GM18517 (cell line): ENCODE measurements at regions not wholly inside any gene's neighbourhood (a gene's known extent, or its start where the extent isn't known, plus 50 kb on each side); places are given as distances from the start of the nearest gene placed in this dataset.
"Not testable (repeated sequence)": the region's sequence is repeated elsewhere in the genome, so short reads cannot be mapped to it uniquely, and the experiment has no call there.

ENCODE experiments used
- ATAC-seq: cut with Tn5 transposase; IDR thresholded peaks from one replicate; pipeline ENCODE4 v1.9.1; 2021; ENCODE audit warnings: mild to moderate bottlenecking, moderate library complexity; ENCODE audit not compliant: unreplicated experiment

- no peak for ATAC-seq
Observed at GRCh38 chr11:97620007-97620406, 1230.2 kb downstream of the JRKL start.

DNA sequence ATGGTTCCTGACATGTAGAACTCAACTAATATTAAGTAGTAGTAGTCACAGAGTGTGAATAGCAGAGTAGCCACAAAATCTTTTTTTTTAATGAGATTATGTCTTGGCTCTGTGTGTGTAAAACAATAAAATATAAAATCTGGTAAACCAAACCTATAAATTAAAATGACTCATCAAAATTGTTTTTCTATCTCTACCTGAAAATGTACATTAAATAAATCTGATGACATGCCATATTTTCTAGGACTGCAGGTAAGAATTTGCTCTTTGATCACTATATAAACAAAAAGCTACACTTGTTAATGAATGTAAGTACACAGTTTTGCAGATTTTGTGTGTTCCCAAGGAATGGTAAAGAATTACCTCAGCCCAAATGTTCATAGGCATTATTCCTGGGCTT is 1231.5 kb downstream of the JRKL start:
- no peak for ATAC-seq

DNA sequence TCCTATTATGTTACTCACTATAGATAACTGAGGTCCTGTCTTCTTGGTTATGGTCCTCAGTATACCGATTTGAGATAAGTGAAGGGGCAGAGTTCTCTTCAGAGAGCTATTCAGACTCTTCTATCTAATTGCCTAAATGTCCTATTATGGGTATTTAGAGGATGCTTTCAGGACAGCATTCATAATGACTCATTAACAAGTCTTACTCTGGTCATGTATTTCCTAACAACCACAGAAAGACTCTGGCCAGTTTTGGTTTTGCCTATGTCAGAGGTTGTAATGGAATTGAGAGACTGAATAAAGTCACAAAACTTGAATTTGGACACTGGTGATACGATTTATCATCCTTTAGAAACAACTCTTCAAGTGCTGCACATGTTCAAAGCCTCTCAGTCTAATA is 1233.0 kb downstream of the JRKL start:
- no peak for ATAC-seq

DNA sequence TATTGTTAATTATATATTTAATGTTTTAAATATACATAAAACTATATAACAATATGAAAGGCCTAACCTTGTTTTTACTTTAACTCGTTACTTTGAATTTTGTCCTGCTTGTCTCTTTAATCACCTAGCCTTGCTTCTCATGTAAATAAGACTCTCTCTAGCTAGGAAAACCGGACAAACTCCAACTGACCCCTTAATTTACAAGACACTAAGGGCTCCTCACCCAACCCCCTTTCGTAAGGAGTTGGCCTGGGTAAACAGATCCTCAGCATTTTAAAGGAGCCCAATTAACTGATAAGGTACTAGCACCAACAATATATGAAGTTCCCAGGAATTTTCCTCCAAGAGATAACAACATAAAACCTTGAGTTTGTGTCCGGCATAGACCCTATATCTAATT is 1246.9 kb downstream of the JRKL start:
- ATAC-seq, result not testable (repeated sequence)

GRCh38 chr11:97637701-97638100 is 1247.9 kb downstream of the JRKL start:
- no peak for ATAC-seq

DNA sequence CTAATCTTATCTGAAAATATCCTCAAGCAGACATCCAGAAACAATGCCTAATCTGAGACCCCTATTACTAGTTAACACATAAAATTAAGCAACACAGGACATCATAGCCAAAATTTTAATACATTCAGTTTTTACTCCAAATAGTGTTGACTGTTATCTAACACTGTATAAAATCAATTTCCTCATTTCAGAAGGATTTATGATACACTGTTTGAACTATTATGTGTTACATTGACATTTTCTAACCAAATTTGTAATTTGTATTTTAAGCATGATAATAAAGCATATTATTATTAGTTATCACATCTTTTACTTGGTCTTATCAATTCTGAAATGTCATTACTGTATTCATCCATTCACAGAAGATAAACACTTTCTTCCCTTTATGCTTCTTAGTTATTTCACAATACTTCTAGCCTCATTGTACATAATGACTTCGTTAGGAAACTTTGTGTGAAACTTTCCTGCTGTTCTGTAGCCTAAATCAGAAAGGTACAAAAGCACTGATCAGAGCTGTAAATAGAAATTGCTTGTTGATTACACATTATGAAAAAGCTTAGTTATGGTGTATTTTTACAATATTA is 1248.9 kb downstream of the JRKL start:
- no peak for ATAC-seq

DNA sequence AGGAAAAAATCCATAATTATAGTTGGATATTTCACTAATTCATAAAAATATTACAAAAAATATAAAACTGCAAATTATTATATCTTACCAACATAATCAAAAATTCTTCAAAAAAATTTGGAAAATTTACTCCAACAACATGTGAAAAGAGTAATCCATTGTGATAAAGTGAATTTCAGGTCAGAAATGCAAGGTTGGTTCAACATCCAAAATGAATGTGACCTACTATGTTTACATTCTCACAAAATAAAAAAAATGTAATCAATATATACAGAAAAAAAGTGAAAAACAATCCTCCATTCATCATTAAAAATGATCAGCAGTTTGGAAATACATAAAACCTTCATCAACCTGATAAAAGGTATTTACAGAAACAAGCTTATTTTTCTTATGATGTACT is 1252.2 kb downstream of the JRKL start:
- no peak for ATAC-seq

GRCh38 chr11:97645736-97646135 is 1255.9 kb downstream of the JRKL start:
- ATAC-seq, result no peak

DNA sequence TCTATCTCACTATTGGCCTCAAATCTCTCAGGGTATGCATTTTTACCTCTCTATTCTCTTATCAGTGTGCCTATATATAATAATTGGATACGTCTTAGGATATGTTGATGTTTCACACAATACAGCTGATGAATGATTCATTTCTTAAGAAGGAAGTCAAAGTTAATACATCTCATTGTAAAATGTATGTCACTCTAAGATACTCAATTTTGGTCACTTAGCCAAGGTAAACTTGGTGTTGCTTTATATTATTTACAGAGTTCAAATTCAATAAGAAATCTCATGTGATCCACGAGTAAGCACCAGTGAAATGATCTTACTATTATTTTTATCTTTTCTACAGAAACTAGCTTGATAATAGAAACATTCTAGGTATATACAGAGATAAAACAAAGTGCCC is 1266.5 kb downstream of the JRKL start:
- ATAC-seq, result no peak

- no peak for ATAC-seq
Observed at GRCh38 chr11:97657852-97658251, 1268.0 kb downstream of the JRKL start.

GRCh38 chr11:97667057-97667456 is 1277.2 kb downstream of the JRKL start:
- no peak for ATAC-seq

DNA sequence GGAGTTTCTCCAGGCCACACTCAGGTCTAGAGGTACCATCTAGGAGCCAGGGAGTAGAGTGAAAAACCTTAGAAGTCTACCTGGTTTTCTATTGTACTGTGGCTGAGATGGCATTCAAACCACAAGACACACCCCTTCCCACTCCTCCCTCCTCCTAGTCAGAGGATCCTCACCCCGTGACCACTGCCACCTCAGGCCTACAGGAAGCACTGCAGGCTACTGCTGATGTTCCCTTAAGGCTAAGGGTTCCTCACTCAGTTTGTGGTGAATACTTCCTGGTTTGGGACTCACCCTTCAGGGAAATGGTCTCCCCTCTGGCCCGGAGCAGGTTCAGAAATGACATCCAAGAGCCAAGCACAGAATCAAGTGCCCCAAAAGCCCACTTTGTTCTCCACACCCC is 1293.9 kb downstream of the JRKL start:
- no peak for ATAC-seq

DNA sequence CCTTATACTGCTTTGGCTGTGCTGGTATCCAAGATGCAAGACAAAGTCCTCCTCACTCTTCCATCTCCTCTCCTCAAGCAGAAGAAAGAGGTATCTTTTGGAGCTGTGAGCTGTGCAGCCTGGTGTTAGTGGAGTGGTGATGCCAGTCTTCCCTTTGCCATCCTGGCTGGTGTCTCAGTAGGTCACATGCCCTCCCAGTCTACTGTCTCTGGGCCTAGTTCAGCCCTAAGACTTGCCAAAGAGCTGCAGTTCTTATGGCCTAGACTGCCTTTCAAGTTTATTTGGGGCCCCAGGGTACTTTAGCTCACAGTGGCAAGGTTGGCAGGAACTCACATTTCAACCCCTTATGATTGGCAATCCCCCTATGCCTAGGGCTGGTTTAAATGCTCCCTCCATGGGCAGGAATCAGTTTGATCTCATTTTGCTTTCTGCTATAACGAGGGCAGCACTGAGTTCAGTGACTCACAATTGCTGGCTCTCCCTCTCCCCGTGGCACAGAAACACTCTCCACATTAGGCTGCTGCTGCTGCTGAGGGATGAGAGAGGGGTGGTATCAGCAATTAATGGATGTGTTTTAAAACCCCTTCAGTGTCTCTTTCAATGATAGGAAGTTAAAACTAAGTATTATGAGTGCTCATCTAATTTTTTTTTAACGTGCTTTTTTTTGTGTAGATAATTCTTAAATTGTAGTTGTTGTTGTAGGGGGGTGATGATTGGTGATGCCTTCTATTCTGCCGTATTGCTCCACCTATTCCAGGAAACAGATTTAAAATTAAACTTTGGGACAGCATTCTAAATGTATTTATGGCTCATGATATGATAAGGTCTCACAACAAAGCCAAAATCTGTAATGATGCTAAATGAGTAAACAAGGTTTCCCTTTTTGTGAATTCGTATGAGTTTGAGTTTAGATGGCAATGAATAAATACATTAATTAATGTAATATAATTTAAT is 1295.0 kb downstream of the JRKL start:
- ATAC-seq, result no peak

DNA sequence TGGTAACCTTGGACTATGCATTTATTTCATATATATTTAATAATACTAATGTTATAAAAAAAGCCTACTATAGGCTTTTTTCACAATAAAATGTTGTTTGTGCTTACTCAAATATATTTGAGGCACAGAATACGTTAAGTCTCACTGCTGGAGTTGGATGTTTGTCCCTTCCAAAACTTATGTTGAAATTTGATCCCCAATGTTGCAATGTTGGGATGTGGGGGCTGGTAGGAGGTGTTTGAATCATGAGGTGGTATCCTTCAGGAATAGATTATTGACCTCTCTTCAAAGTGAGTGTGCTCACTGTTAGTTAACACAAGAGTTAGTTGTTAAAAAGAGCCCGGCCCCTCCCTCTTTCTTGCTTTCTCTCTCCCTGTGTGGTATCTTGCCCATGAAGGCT is 1295.9 kb downstream of the JRKL start:
- no peak for ATAC-seq

DNA sequence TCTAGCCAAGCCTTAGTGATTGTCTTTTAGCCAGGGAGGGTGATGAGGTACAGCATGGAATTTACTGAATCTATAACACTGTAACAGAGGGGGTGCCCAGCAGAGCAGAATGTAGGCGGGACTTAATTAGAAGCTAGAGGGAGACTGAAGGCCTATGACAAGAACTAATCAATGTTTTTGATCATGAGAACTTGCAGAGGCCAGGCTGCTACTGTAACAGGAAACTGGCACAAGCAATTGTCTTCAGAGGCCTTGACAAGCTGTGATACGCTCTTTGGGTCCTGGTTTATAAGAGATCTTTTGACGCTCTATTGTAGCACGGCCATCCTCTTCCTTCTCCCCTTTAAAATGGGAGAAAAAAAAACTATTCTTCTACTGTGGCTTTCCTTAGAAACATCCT is 1297.3 kb downstream of the JRKL start:
- no peak for ATAC-seq

- no peak for ATAC-seq
Observed at GRCh38 chr11:97691061-97691460, 1301.2 kb downstream of the JRKL start.

DNA sequence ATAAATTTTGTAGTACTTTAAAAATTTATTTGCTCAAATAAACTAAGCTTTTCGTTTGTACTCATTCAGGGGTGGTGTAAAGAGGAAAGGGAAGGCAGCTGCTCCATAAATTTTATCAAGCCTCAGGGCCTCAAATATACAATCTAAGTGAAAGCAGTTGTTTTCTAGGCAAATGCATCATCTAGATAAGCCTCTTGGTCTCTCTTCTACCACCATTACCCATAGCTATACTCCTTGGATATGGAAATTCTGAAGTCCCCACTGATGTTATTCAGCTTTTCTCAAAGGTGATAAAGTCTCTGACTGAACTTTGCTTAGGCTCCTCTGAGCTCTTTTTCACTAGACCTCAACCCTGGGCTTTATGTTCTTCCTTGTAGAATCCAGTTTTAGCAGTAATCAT is 1313.1 kb downstream of the JRKL start:
- ATAC-seq, result no peak

GRCh38 chr11:97703851-97704250 is 1314.0 kb downstream of the JRKL start:
- ATAC-seq, result no peak

DNA sequence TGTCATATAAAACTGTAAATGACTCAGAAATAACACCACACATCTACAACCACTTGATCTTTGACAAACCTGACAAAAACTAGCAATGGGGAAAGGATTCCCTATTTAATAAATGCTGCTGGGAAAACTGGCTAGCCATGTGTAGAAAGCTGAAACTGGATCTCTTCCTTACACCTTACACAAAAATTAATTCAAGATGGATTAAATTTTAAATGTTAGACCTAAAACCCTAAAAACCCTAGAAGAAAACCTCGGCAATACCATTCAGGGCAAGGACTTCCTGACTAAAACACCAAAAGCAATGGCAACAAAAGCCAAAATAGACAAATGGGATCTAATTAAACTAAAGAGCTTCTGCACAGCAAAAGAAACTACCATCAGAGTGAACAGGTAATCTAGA is 1315.3 kb upstream of the CNTN5 start:
- ATAC-seq, result not testable (repeated sequence)

DNA sequence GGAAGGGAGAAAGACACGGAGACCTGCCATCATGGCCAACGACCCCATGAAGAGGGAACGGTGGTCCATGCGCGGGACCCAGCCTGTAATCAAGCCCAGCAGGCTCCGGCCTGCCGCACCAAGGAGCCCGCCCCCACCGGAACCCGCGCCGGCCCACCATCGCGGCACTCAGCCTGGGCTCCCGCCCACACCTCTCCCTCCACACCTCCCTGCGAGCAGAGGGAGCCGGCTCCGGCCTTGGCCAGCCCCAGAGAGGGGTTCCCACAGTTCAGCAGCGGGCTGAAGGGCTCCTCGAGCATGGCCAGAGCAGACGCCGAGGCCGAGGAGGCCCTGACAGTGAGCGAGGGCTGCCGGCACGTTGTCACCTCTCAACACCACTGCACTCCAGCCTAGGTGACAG is 1302.8 kb upstream of the CNTN5 start:
- ATAC-seq, result no peak

- ATAC-seq, result no peak
Observed at GRCh38 chr11:97722065-97722464, 1298.7 kb upstream of the CNTN5 start.

- ATAC-seq, result no peak
Observed at GRCh38 chr11:97722721-97723120, 1298.0 kb upstream of the CNTN5 start.
